ENCODE measurements at regions not wholly inside any gene's neighbourhood (a gene's known extent, or its start where the extent isn't known, plus 50 kb on each side); places are given as distances from the start of the nearest gene placed in this dataset.
"Not testable (repeated sequence)": the region's sequence is repeated elsewhere in the genome, so short reads cannot be mapped to it uniquely, and the experiment has no call there.

- FAIRE-seq, result no peak
Observed at GRCh38 chr21:28221984-28222383, 770.7 kb downstream of the LTN1 start.

DNA sequence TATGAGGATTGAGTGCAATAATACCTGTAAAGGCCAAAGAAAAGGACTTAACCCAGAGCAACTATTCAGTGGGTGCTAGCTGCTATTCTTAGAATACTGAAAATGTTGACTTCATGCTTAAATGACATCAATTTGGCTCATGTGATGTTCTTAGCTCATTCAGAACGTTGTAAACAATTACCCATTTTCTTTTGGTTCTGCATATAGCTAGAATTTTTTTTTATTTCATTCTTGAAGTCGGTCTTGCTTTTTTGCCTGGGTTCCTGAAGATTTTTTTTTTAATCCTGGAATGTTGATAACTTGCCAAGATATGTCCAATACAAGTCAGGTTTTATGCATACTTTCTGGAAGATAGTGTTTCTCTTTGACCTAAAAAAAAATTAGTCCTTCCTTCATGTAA lies 772.0 kb downstream of the LTN1 start:
- peak; percentile 8 for FAIRE-seq

GRCh38 chr21:28216976-28217523 lies 775.6 kb downstream of the LTN1 start:
- FAIRE-seq, result no peak

DNA sequence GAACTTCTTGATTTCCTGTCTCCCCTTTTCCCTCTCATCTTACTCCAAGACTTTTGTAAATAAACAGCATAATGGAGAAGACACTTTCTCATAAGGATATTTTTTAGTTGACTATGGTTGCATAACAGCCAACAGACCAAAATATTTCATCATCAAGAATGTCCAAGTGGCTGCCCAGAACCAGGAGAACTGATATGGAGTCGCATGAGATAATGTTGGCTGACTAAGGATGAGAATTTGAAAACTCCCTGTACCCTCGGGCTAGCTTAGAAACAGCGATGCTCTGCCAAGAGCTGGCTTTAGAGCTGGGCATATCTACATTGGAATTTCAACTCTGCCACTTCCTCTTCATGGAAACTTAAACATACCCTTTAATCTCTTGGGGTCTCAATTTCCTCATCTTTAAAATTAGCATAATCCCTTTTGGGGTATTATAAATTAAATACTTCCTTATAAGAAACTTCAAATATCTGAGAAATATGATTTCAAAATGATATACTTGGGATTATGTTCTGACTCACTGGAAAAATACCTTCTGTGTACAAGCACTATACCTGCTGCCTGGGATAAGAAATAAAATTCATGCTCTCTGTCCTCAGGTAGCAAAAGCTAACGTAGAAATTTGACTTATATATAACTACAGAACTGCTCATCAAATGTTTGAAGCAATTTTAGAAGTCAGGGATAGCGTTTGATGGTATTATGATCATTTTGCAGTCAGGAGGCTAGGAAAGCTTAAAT lies 777.3 kb downstream of the LTN1 start:
- no peak for FAIRE-seq

- no peak for FAIRE-seq
Observed at GRCh38 chr21:28214786-28215185, 777.9 kb downstream of the LTN1 start.

DNA sequence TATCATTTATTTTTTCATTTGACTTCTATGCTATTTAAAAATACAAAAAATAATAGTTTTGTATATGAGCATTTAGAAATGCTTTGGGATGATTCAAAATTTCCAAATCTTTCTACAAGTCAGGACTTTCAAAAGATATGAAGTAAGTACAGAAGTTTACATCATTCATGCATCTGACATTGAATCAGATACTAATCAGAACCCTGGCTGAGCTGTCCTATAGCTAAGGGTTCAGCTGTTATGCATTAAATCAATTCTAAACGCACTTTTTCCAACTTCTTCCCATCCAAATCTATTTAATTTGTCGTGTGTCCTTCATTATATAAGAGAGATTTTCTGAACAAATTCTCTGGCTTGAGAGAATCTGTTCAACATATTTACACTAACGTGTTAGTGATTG lies 779.4 kb downstream of the LTN1 start:
- no peak for FAIRE-seq

DNA sequence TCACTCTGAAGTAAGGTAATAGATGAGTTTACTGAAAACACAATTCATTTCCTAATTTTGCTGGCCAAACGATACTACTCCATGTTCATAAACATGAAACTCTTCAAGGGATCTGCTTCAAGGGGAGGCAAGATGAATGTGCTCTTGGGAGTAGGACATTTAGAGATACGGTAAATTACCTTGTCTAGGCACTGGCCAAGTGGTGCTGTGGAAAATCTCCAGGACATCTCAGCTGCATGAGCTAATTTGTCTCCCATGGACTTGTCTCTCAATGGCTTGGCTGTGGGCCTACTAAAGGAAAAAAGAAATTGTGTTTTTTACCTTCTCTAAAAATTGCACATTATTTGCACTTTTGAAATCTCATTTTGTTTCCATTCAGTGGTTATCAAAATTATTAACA lies 780.6 kb downstream of the LTN1 start:
- no peak for FAIRE-seq

GRCh38 chr21:28207436-28208173 lies 785.1 kb downstream of the LTN1 start:
- FAIRE-seq, result peak; percentile 96

GRCh38 chr21:28200726-28201125 lies 792.0 kb downstream of the LTN1 start:
- no peak for FAIRE-seq

- no peak for FAIRE-seq
Observed at GRCh38 chr21:28196981-28197380, 795.7 kb downstream of the LTN1 start.

GRCh38 chr21:28193189-28193588 lies 799.5 kb downstream of the LTN1 start:
- FAIRE-seq, result no peak

- no peak for FAIRE-seq
Observed at GRCh38 chr21:28186604-28187003, 806.1 kb downstream of the LTN1 start.

- no peak for FAIRE-seq
Observed at GRCh38 chr21:28181730-28182129, 810.9 kb downstream of the LTN1 start.

- FAIRE-seq, result no peak
Observed at GRCh38 chr21:28179136-28179535, 813.5 kb downstream of the LTN1 start.

DNA sequence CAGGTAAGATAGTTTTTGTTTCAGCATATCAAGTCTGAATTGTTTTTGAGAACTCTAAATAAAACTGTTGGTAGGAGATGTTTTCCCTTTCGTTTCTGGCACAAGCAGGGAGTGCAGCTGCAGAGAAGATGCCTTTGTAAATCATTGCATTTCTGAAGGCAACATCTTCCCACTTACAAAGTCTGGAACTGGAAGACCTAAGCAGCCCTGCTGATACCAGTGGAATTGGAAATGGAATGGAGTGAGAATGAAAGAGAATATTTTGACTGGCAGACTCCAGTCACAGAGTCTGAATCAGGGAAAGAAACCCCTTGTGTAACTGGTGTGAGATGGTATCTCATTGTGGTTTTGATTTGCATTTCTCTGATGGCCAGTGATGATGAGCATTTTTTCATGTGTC lies 815.6 kb downstream of the LTN1 start:
- no peak for FAIRE-seq

DNA sequence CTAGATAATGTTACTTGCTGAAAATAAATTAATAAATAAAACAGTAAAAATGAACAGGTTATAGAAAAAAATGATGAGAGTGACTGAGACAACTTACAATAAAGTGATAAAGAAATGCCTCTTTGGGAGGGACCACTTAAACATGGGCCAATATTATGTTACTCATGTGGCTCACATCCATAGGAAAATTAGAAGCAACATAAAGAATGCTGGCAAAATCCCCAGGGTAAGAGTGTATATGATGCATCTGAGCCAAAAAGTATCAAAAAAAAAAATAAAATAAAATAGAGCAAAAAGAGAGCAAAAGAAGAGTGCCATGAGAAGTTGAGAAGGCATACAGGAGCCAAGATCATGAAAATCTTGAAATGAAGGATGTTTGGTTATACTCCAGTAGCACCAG lies 818.0 kb downstream of the LTN1 start:
- no peak for FAIRE-seq

- FAIRE-seq, result no peak
Observed at GRCh38 chr21:28174006-28174405, 818.7 kb downstream of the LTN1 start.

GRCh38 chr21:28172376-28172775 lies 820.3 kb downstream of the LTN1 start:
- FAIRE-seq, result no peak

GRCh38 chr21:28167366-28167765 lies 825.3 kb downstream of the LTN1 start:
- FAIRE-seq, result no peak

DNA sequence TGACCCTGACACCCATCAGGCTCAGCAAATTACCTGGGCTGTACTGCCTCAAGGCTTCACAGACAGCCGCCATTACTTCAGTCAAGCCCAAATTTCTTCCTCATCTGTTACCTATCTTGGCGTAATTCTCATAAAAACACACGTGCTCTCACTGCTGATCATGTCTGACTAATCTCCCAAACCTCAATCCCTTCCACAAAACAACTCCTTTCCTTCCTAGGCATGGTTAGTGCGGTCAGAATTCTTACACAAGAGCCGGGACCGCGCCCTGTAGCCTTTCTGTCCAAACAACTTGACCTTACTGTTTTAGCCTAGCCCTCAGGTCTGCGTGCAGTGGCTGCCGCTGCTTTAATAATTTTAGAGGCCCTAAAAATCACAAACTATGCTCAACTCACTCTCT lies 828.2 kb downstream of the LTN1 start:
- FAIRE-seq, result not testable (repeated sequence)

DNA sequence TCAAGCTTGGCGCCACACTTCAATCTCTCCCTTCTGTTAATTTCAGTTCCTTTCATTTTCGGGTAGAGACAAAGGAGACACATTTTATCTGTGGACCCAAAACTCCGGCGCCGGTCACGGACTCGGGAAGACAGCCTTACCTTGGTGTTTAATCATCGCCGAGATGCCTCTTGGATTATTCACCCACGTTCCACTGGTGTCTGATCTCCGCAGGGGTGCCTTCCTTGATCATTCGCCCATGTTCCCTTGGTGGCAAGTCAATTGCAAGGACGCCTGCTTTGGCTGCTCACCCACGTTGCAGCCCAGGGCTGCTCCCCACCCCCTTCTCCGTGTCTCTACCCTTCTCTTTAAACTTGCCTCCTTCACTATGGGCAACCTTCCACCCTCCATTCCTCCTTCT lies 830.6 kb downstream of the LTN1 start:
- FAIRE-seq, result not testable (repeated sequence)

GRCh38 chr21:28160378-28160777 lies 832.3 kb downstream of the LTN1 start:
- FAIRE-seq, result no peak

DNA sequence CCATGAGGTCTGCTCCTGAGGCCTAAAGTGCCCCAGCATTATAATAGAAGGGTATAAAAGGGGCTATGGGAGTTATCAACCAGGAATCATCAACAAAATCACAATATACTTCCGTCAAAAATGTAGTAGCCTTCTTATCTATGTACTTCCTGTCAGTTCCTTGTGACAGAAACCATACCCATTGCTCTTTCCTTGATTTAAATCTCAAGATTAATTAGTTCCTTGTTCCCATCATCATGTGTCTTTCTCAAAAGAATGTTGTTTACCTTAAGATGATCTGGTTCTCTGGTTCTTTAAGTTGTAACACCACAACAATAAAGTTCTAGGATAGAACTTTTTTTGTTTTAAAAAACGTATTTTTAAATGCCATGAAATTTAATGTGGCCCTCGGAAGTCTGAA lies 833.3 kb downstream of the LTN1 start:
- FAIRE-seq, result no peak

GRCh38 chr21:28156590-28156989 lies 836.1 kb downstream of the LTN1 start:
- no peak for FAIRE-seq

Measured in endometrium (tissue), 2 donors.